A549 (cell line): ENCODE measurements at regions not wholly inside any gene's neighbourhood (a gene's known extent, or its start where the extent isn't known, plus 50 kb on each side); places are given as distances from the start of the nearest gene placed in this dataset.

Experiments used
- ATAC-seq, 2 experiments: fragments of 200-7000 bp in 1 of 2; fragments of >200 bp in 1 of 2; cut with Nextera tagmentation in 1 of 2; cut with Tn5 transposase in 1 of 2; 3 replicates each; pipeline versions ENCODE4 v1.8.0 to v1.9.1; 2018 to 2020; ENCODE audit warnings: mild to moderate bottlenecking in 1 of 2, moderate library complexity in 1 of 2
- CTCF ChIA-PET: fragments of 300-600 bp; sonication (Branson Sonifier 250); formaldehyde crosslinking; extraction: SDS; loops from one replicate; lab custom pipeline; 2021; ENCODE audit warnings: antibody characterized with exemption, inconsistent platforms; lab: Yijun Ruan, JAX
- POLR2A ChIA-PET: fragments of 350-600 bp; formaldehyde crosslinking; extraction: SDS; loops from one replicate; lab custom pipeline; 2021; ENCODE audit warnings: antibody characterized with exemption, inconsistent platforms; lab: Yijun Ruan, JAX
- DNase-seq, 2 experiments: peaks; one replicate each; pipeline versions ENCODE4 v3.0.0 to v3.0.0-alpha.2; 2011 to 2016; ENCODE audit warnings: low read depth in 1 of 2, low spot score in 1 of 2
- FAIRE-seq: peaks from 2 replicates; lab custom pipeline; 2011; peaks lifted over from hg19 to GRCh38; lab: Jason Lieb, UNC
- H3K27ac ChIP-seq, 2 experiments: fragments of >200 bp; sonication (Bioruptor Twin); formaldehyde crosslinking; 3 replicates each; pipeline ENCODE4 v1.5.1; 2016 to 2017
- H3K4me1 ChIP-seq: fragments of >200 bp; sonication (Bioruptor Twin); formaldehyde crosslinking; 3 replicates; pipeline ENCODE4 v1.6.1; 2016
- H3K4me2 ChIP-seq: fragments of >200 bp; sonication (Bioruptor Twin); formaldehyde crosslinking; 3 replicates; pipeline ENCODE4 v1.6.1; 2016
- H3K4me3 ChIP-seq: fragments of >200 bp; sonication (Bioruptor Twin); formaldehyde crosslinking; 3 replicates; pipeline ENCODE4 v1.5.1; 2016
- H3K9me3 ChIP-seq: fragments of >200 bp; sonication (Bioruptor Twin); formaldehyde crosslinking; 3 replicates; pipeline ENCODE4 v1.6.1; 2016
- ATOH8 ChIP-seq: fragments of 250-450 bp; sonication (Bioruptor Pico); IDR thresholded peaks from 2 replicates; pipeline ENCODE4 v1.5.0; 2020; ENCODE audit warnings: low read depth, mild to moderate bottlenecking, moderate library complexity
- CBX2 ChIP-seq: fragments of 200-600 bp; sonication (generic); IDR thresholded peaks from 2 replicates; pipeline ENCODE4 v1.6.1; 2016; ENCODE audit warnings: low read depth, mild to moderate bottlenecking, borderline replicate concordance
- CHD2 ChIP-seq: fragments of 150-350 bp; IDR thresholded peaks from 2 replicates; pipeline ENCODE4 v1.6.1; 2014; ENCODE audit warnings: low read length; ENCODE audit not compliant: partially characterized antibody
- CTCF ChIP-seq: fragments of >200 bp; sonication (Bioruptor Twin); formaldehyde crosslinking; IDR thresholded peaks from 3 replicates; pipeline ENCODE4 v1.5.1; 2016
- EHMT2 ChIP-seq: fragments of 200-600 bp; sonication (generic); IDR thresholded peaks from 2 replicates; pipeline ENCODE4 v1.6.1; 2016; ENCODE audit warnings: antibody characterized with exemption, low read depth, mild to moderate bottlenecking, moderate library complexity
- ELK1 ChIP-seq: fragments of 150-350 bp; IDR thresholded peaks from 2 replicates; pipeline ENCODE4 v1.6.1; 2014; ENCODE audit warnings: low read depth, mild to moderate bottlenecking, low read length
- FOXS1 ChIP-seq: fragments of 250-450 bp; sonication (Bioruptor Pico); IDR thresholded peaks from 2 replicates; pipeline ENCODE4 v1.5.0; 2020; ENCODE audit warnings: mild to moderate bottlenecking, moderate library complexity
- GATA3 ChIP-seq: IDR thresholded peaks from 2 replicates; pipeline ENCODE4 v1.6.1; 2012; ENCODE audit warnings: borderline replicate concordance
- HDAC2 ChIP-seq: fragments of 200-600 bp; sonication (generic); IDR thresholded peaks from 2 replicates; pipeline ENCODE4 v1.6.1; 2016
- HES2 ChIP-seq: fragments of >200 bp; sonication (Bioruptor Twin); formaldehyde crosslinking; IDR thresholded peaks from 2 replicates; pipeline ENCODE4 v1.6.1; 2016
- HEYL ChIP-seq: fragments of 250-450 bp; sonication (Bioruptor Pico); IDR thresholded peaks from 2 replicates; pipeline ENCODE4 v1.8.0; 2021; ENCODE audit warnings: mild to moderate bottlenecking, moderate library complexity
- JUN ChIP-seq, 2 experiments: fragments of >200 bp; sonication (Bioruptor Twin); formaldehyde crosslinking; IDR thresholded peaks; 2 replicates in 1 of 2; 3 replicates in 1 of 2; pipeline ENCODE4 v1.6.1; 2016 to 2017
- KDM1A ChIP-seq: fragments of 200-600 bp; sonication (generic); IDR thresholded peaks from 2 replicates; pipeline ENCODE4 v1.6.1; 2016; ENCODE audit warnings: low read depth, mild to moderate bottlenecking
- MAZ ChIP-seq: fragments of 150-350 bp; IDR thresholded peaks from 2 replicates; pipeline ENCODE4 v1.6.1; 2014; ENCODE audit warnings: antibody characterized with exemption, low read depth, low read length, borderline replicate concordance
- MYC ChIP-seq: IDR thresholded peaks from 2 replicates; pipeline ENCODE4 v1.6.1; 2012; ENCODE audit warnings: mild to moderate bottlenecking, inconsistent platforms, low read length, improper control_type of control experiment, borderline replicate concordance
- NFE2L2 ChIP-seq: fragments of 150-350 bp; conservative IDR thresholded peaks from 2 replicates; pipeline ENCODE4 v1.6.1; 2014; ENCODE audit warnings: low read length
- RAD21 ChIP-seq, 2 experiments: fragments of >200 bp in 1 of 2; sonication (Bioruptor Twin) in 1 of 2; formaldehyde crosslinking in 1 of 2; IDR thresholded peaks in 1 of 2; conservative IDR thresholded peaks in 1 of 2; 2 replicates in 1 of 2; 3 replicates in 1 of 2; pipeline ENCODE4 v1.6.1; 2012 to 2018; ENCODE audit warnings: inconsistent platforms in 1 of 2
- RARB ChIP-seq: fragments of 250-450 bp; sonication (Bioruptor Pico); IDR thresholded peaks from 2 replicates; pipeline ENCODE4 v1.8.0; 2021; ENCODE audit warnings: mild to moderate bottlenecking, moderate library complexity
- RCOR1 ChIP-seq: fragments of 150-350 bp; IDR thresholded peaks from 2 replicates; pipeline ENCODE4 v1.6.1; 2014; ENCODE audit warnings: antibody characterized with exemption, low read length, low read depth
- RNF2 ChIP-seq: fragments of 200-600 bp; sonication (generic); IDR thresholded peaks from 2 replicates; pipeline ENCODE4 v1.6.1; 2016; ENCODE audit warnings: low read depth, mild to moderate bottlenecking, antibody characterized with exemption, moderate library complexity, borderline replicate concordance
- TFCP2L1 ChIP-seq: fragments of 250-450 bp; sonication (Bioruptor Pico); IDR thresholded peaks from 2 replicates; pipeline ENCODE4 v1.5.0; 2021; ENCODE audit warnings: mild to moderate bottlenecking
- TP53 ChIP-seq: fragments of 250-450 bp; sonication (Bioruptor Pico); IDR thresholded peaks from 2 replicates; pipeline ENCODE4 v1.5.0; 2021; ENCODE audit warnings: mild to moderate bottlenecking, moderate library complexity
- USF2 ChIP-seq: fragments of 450-650 bp; IDR thresholded peaks from 2 replicates; pipeline ENCODE4 v1.6.1; 2014; ENCODE audit warnings: antibody characterized with exemption
- WGBS: methylation state at CpG from one replicate; pipeline ENCODE4 v1.1.6; 2017; ENCODE audit errors: missing lambda C conversion rate; 5-methylcytosine and 5-hydroxymethylcytosine counted together

- H3K4me2 ChIP-seq = no peak overlapping the region
- peak; percentile 35 to 55; a peak in 3 of 6 replicates for ATAC-seq
- no peak for TF ChIP-seq GATA3
- TF ChIP-seq RAD21 (conservative IDR thresholded peaks at IDR 0.05 in 1 of 2, IDR thresholded peaks at IDR 0.05 in 1 of 2) = 0 out of 5 replicates have a peak, but pooled peaks of 1 of the 2 experiments have one; percentile 24
- no peak for TF ChIP-seq MYC
- no peak for TF ChIP-seq TP53 (CRISPR knock-in tag)
- TF ChIP-seq CHD2 = no peak
- no peak for TF ChIP-seq HDAC2
- TF ChIP-seq KDM1A = no peak
- no peak for TF ChIP-seq JUN (IDR thresholded peaks at IDR 0.05)
- TF ChIP-seq FOXS1 (CRISPR knock-in tag) = no peak
- TF ChIP-seq USF2 = no peak
- TF ChIP-seq CTCF = peak; percentile 14; the same call in 1 of the 3 replicates
- TF ChIP-seq CBX2 = no peak
- TF ChIP-seq, all 56 proteins: peak for 2
- CTCF ChIA-PET = interaction anchor here (0.7 to 8.8 kb wide), 13 partner anchors 10 to 265 kb away, joined by 3 to 109 read pairs (median 4); no protein-coding TSS in a partner anchor
- no peaks in the 10 kb centered on the region for H3K9me3 ChIP-seq
- no peaks in the 10 kb centered on the region for H3K4me1 ChIP-seq
- POLR2A ChIA-PET = no interaction called here
- H3K27ac ChIP-seq = no peak overlapping the region
- no peak overlapping the region for H3K4me3 ChIP-seq
- DNase-seq (peak in 1 of 2 experiments; percentile 32), FAIRE-seq (no peak)
- 18% methylated on average over 4 of the region's 4 CpGs for WGBS
These were observed 161.2 kb downstream of the MINAR1 start for GRCh38 chr15:79593119-79593869.

GRCh38 chr15:79595306-79595705, 163.2 kb downstream of the MINAR1 start:
- ATAC-seq (no peak), DNase-seq (no peak), FAIRE-seq (no peak)
- Histone ChIP-seq H3K4me3 (no peak overlapping the region), H3K27ac (no peak overlapping the region), H3K9me3 (no peaks in the 10 kb centered on the region), H3K4me2 (no peak overlapping the region), H3K4me1 (no peaks in the 10 kb centered on the region)
- 73% methylated on average over 6 of the region's 6 CpGs for WGBS
- POLR2A ChIA-PET = no interaction called here
- CTCF ChIA-PET = interaction anchor here (0.9 to 8.8 kb wide), 14 partner anchors 9 to 259 kb away, joined by 3 to 109 read pairs (median 5); partner anchors contain the start of gene MINAR1
- TF ChIP-seq NFE2L2 = no peak
- TF ChIP-seq RARB = no peak
- TF ChIP-seq HDAC2 = no peak
- no peak for TF ChIP-seq ATOH8 (CRISPR knock-in tag)
- no peak for TF ChIP-seq RNF2
- TF ChIP-seq RCOR1 = no peak
- TF ChIP-seq CBX2 = no peak
- TF ChIP-seq MAZ = no peak
- TF ChIP-seq HES2 = no peak
- no peak for TF ChIP-seq GATA3
- TF ChIP-seq EHMT2 = no peak
- no peak for TF ChIP-seq RAD21 (conservative IDR thresholded peaks at IDR 0.05 in 1 of 2, IDR thresholded peaks at IDR 0.05 in 1 of 2)
- no peak for TF ChIP-seq ELK1
- TF ChIP-seq HEYL (CRISPR knock-in tag) = no peak
- no peak for TF ChIP-seq TFCP2L1
- TF ChIP-seq FOXS1 (CRISPR knock-in tag) = no peak
- TF ChIP-seq, all 56 proteins: peak for 0
